ENCODE measurements at regions not wholly inside any gene's neighbourhood (a gene's known extent, or its start where the extent isn't known, plus 50 kb on each side); places are given as distances from the start of the nearest gene placed in this dataset.

DNA sequence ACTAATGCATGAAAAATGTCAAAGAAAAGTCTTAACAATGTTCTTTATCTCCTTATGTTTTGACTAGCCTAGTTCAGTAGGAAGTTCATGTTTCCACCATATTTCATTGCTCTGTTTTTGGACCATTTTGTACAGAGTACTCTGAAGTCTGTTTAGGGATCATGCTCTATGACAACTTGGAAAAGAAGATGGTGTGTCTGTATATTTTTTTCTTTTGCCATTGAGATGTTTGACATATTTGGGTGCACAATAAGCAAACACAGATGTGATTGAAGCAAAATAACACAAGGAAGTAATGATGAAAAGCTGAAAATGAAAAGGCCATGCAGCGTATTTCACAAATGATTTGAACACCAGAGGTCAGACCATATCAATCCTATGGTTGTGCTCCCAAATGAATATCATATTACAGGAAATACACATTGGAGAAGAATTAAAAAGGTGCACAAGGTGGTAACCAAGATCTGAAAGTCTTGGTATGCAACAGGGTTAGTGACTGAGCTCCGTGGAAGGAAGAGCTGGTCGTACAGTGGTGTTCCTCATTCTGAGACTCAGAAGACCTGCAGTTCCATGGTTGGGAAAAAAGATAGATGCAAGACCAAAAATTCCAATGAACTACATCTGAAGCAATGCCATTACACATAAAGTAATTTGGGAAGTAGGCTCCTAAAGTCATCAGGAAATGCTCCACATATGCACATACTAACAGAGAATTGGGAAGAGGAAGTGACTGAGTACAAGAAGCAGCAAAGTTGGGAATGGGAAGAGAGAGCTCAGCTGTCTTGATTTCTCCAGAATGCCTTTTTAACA, 463.5 kb downstream of the LMO4 start:
- H3K4me1 Mint-ChIP-seq: no peaks in the 10 kb centered on the region
- H3K9me3 Mint-ChIP-seq: peaks cover 0 to 9% (median 0%) of the 10 kb centered on the region in 7 donors
- Histone ChIP-seq H3K4me1 (ENCODE audit: control insufficient read depth, insufficient read depth, low read length, poor library complexity, severe bottlenecking) (no peaks in the 10 kb centered on the region), H3K27ac (ENCODE audit: insufficient read depth, low read length, poor library complexity, severe bottlenecking) (no peak overlapping the region), H3K9me3 (ENCODE audit: control insufficient read depth in 2 of 2, low read length in 2 of 2) (no peaks in the 10 kb centered on the region), H3K36me3 (ENCODE audit: control insufficient read depth, insufficient read depth, low read length) (no peaks in the 10 kb centered on the region), H3K4me3 (ENCODE audit: low read depth, low read length) (no peak overlapping the region), H3K27me3 (ENCODE audit: control insufficient read depth, insufficient read depth, low read length) (no peaks in the 10 kb centered on the region)
- no peak for DNase-seq
- ATAC-seq (ENCODE audit: low read depth in 2 of 2): no peak
- H3K4me3 Mint-ChIP-seq: no peak overlapping the region
- no peak overlapping the region for H3K27ac Mint-ChIP-seq
- H3K27me3 Mint-ChIP-seq: no peaks in the 10 kb centered on the region
- no peaks in the 10 kb centered on the region for H3K36me3 Mint-ChIP-seq

DNA sequence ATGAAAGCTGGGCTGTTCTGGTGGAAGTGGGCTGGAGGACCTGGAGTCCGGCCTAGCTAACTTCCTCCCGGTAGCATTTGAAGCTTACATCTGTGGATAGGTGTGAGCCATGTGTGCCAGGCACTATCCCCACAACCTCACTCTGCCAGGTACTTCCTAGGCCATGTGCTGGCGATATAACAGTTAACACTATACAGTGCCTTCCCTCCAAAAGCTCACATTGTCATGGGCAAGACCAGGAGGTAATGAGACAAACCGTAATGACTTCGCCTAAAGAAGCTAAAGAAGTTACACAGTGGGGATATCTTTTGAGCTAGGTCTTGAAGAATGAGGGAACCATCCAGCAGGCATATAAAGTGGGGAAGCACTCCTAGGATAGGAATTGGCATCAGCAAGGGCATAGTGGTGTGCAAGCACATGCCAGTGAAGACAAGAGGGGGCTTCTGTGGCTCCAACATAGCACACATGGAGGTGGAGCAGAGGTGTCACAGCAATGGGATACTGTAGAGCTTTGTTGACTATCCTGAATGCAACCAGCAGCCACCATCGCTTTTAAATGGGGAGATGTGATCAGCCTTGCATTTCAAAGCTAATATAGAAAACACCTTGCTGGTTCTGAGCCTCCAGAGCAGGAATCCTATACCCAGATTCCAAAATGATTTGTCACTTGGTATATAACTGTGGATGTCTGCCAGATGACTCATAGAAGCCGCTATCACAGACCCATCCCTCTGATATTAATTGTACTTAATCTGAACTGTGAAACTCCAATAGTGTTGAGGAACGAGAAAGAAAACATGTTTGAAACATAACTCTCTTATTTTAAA, 466.3 kb downstream of the LMO4 start:
- Mint-ChIP-seq H3K9me3 (peaks cover 0 to 4% (median 0%) of the 10 kb centered on the region in 7 donors), H3K27ac (no peak overlapping the region), H3K4me3 (no peak overlapping the region), H3K4me1 (no peaks in the 10 kb centered on the region), H3K36me3 (no peaks in the 10 kb centered on the region), H3K27me3 (no peaks in the 10 kb centered on the region)
- DNase-seq: no peak
- Histone ChIP-seq H3K27me3 (ENCODE audit: control insufficient read depth, insufficient read depth, low read length) (no peaks in the 10 kb centered on the region), H3K9me3 (ENCODE audit: control insufficient read depth in 2 of 2, low read length in 2 of 2) (no peaks in the 10 kb centered on the region), H3K4me3 (ENCODE audit: low read depth, low read length) (no peak overlapping the region), H3K4me1 (ENCODE audit: control insufficient read depth, insufficient read depth, low read length, poor library complexity, severe bottlenecking) (no peaks in the 10 kb centered on the region), H3K36me3 (ENCODE audit: control insufficient read depth, insufficient read depth, low read length) (no peaks in the 10 kb centered on the region), H3K27ac (ENCODE audit: insufficient read depth, low read length, poor library complexity, severe bottlenecking) (no peak overlapping the region)
- ATAC-seq (ENCODE audit: low read depth in 2 of 2): no peak

DNA sequence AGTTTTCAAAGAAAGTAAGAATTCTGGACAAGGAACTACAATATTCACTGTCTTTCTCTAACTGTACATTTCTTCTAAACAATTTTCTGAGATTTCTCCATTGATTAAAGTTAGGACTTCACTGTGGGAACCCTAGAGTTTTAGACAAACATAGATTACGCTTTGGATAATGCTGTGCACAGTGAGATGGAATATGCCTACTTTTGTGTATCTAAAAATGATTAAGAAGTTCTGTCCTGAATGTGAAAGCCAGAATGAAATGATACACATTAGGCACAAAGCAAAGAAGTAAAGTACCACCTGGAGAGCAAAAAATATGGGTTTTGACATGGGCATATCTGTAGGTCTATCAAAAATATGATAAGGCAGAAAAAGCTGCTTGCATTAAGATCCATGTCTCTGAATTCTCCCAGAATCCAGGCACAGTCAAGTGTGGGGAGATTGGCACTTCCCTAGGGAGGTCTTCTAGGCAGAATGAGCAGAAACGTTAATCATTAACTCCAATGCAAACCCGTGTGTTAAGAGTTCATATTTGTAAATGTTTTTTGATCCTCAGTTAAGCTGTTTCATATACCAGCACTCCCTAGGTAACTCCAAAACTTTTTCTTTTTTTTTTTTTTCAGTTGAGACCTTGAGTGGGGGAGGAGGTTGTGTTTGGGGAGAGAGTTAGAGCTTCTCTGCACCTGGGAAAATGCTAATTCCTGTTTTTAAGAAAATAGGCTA, 467.1 kb downstream of the LMO4 start:
- no peaks in the 10 kb centered on the region for H3K36me3 Mint-ChIP-seq

GRCh38 chr1:87796471-87796901, 467.8 kb downstream of the LMO4 start:
- H3K4me1 ChIP-seq (ENCODE audit: control insufficient read depth, insufficient read depth, low read length, poor library complexity, severe bottlenecking): no peaks in the 10 kb centered on the region
- Mint-ChIP-seq H3K27ac (no peak overlapping the region), H3K27me3 (no peaks in the 10 kb centered on the region), H3K4me1 (no peaks in the 10 kb centered on the region), H3K4me3 (no peak overlapping the region), H3K9me3 (peaks cover 0 to 4% (median 0%) of the 10 kb centered on the region in 7 donors), H3K36me3 (no peaks in the 10 kb centered on the region)
- no peaks in the 10 kb centered on the region for H3K9me3 ChIP-seq (ENCODE audit: control insufficient read depth in 2 of 2, low read length in 2 of 2)
- DNase-seq: no peak
- H3K27me3 ChIP-seq (ENCODE audit: control insufficient read depth, insufficient read depth, low read length): no peaks in the 10 kb centered on the region
- no peaks in the 10 kb centered on the region for H3K36me3 ChIP-seq (ENCODE audit: control insufficient read depth, insufficient read depth, low read length)
- no peak overlapping the region for H3K27ac ChIP-seq (ENCODE audit: insufficient read depth, low read length, poor library complexity, severe bottlenecking)
- no peak overlapping the region for H3K4me3 ChIP-seq (ENCODE audit: low read depth, low read length)
- no peak for ATAC-seq (ENCODE audit: low read depth in 2 of 2)

More for the DNA sequence above, 467.1 kb downstream of the LMO4 start:
- Histone ChIP-seq H3K4me3 (ENCODE audit: low read depth, low read length) (no peak overlapping the region), H3K27ac (ENCODE audit: insufficient read depth, low read length, poor library complexity, severe bottlenecking) (no peak overlapping the region), H3K36me3 (ENCODE audit: control insufficient read depth, insufficient read depth, low read length) (no peaks in the 10 kb centered on the region), H3K4me1 (ENCODE audit: control insufficient read depth, insufficient read depth, low read length, poor library complexity, severe bottlenecking) (no peaks in the 10 kb centered on the region), H3K27me3 (ENCODE audit: control insufficient read depth, insufficient read depth, low read length) (no peaks in the 10 kb centered on the region), H3K9me3 (ENCODE audit: control insufficient read depth in 2 of 2, low read length in 2 of 2) (no peaks in the 10 kb centered on the region)
- Mint-ChIP-seq H3K4me3 (no peak overlapping the region), H3K27ac (no peak overlapping the region), H3K27me3 (no peaks in the 10 kb centered on the region), H3K4me1 (no peaks in the 10 kb centered on the region), H3K9me3 (peaks cover 0 to 4% (median 0%) of the 10 kb centered on the region in 7 donors)
- DNase-seq: no peak
- no peak for ATAC-seq (ENCODE audit: low read depth in 2 of 2)

GRCh38 chr1:87799451-87799850, 470.8 kb downstream of the LMO4 start:
- DNase-seq (no peak), ATAC-seq (ENCODE audit: low read depth in 2 of 2) (no peak)
- Histone ChIP-seq H3K36me3 (ENCODE audit: control insufficient read depth, insufficient read depth, low read length) (no peaks in the 10 kb centered on the region), H3K4me1 (ENCODE audit: control insufficient read depth, insufficient read depth, low read length, poor library complexity, severe bottlenecking) (no peaks in the 10 kb centered on the region), H3K9me3 (ENCODE audit: control insufficient read depth in 2 of 2, low read length in 2 of 2) (no peaks in the 10 kb centered on the region), H3K27ac (ENCODE audit: insufficient read depth, low read length, poor library complexity, severe bottlenecking) (no peak overlapping the region), H3K4me3 (ENCODE audit: low read depth, low read length) (no peak overlapping the region), H3K27me3 (ENCODE audit: control insufficient read depth, insufficient read depth, low read length) (no peaks in the 10 kb centered on the region)
- peaks cover 0 to 4% (median 0%) of the 10 kb centered on the region in 7 donors for H3K9me3 Mint-ChIP-seq
- no peaks in the 10 kb centered on the region for H3K4me1 Mint-ChIP-seq
- no peaks in the 10 kb centered on the region for H3K36me3 Mint-ChIP-seq
- H3K27me3 Mint-ChIP-seq: no peaks in the 10 kb centered on the region
- H3K27ac Mint-ChIP-seq: no peak overlapping the region
- no peak overlapping the region for H3K4me3 Mint-ChIP-seq

- DNase-seq: no peak
- no peaks in the 10 kb centered on the region for H3K9me3 ChIP-seq (ENCODE audit: control insufficient read depth in 2 of 2, low read length in 2 of 2)
- no peak overlapping the region for H3K27ac ChIP-seq (ENCODE audit: insufficient read depth, low read length, poor library complexity, severe bottlenecking)
- H3K4me1 ChIP-seq (ENCODE audit: control insufficient read depth, insufficient read depth, low read length, poor library complexity, severe bottlenecking): no peaks in the 10 kb centered on the region
- H3K36me3 Mint-ChIP-seq: no peaks in the 10 kb centered on the region
- no peak for ATAC-seq (ENCODE audit: low read depth in 2 of 2)
- H3K27ac Mint-ChIP-seq: no peak overlapping the region
- H3K27me3 ChIP-seq (ENCODE audit: control insufficient read depth, insufficient read depth, low read length): no peaks in the 10 kb centered on the region
- peaks cover 0 to 4% (median 0%) of the 10 kb centered on the region in 7 donors for H3K9me3 Mint-ChIP-seq
- no peak overlapping the region for H3K4me3 Mint-ChIP-seq
- no peak overlapping the region for H3K4me3 ChIP-seq (ENCODE audit: low read depth, low read length)
- H3K4me1 Mint-ChIP-seq: no peaks in the 10 kb centered on the region
- no peaks in the 10 kb centered on the region for H3K36me3 ChIP-seq (ENCODE audit: control insufficient read depth, insufficient read depth, low read length)
- no peaks in the 10 kb centered on the region for H3K27me3 Mint-ChIP-seq
These were observed 471.3 kb downstream of the LMO4 start for GRCh38 chr1:87800006-87800405.

GRCh38 chr1:87803375-87803774, 474.7 kb downstream of the LMO4 start:
- H3K27me3 ChIP-seq (ENCODE audit: control insufficient read depth, insufficient read depth, low read length): no peaks in the 10 kb centered on the region
- Mint-ChIP-seq H3K27ac (no peak overlapping the region), H3K4me3 (no peak overlapping the region), H3K36me3 (no peaks in the 10 kb centered on the region), H3K27me3 (no peaks in the 10 kb centered on the region), H3K9me3 (peaks cover 0 to 4% (median 0%) of the 10 kb centered on the region in 7 donors), H3K4me1 (no peaks in the 10 kb centered on the region)
- H3K4me1 ChIP-seq (ENCODE audit: control insufficient read depth, insufficient read depth, low read length, poor library complexity, severe bottlenecking): no peaks in the 10 kb centered on the region
- ATAC-seq (ENCODE audit: low read depth in 2 of 2) (no peak), DNase-seq (no peak)
- no peak overlapping the region for H3K27ac ChIP-seq (ENCODE audit: insufficient read depth, low read length, poor library complexity, severe bottlenecking)
- H3K36me3 ChIP-seq (ENCODE audit: control insufficient read depth, insufficient read depth, low read length): no peaks in the 10 kb centered on the region
- H3K4me3 ChIP-seq (ENCODE audit: low read depth, low read length): no peak overlapping the region
- H3K9me3 ChIP-seq (ENCODE audit: control insufficient read depth in 2 of 2, low read length in 2 of 2): no peaks in the 10 kb centered on the region

All from CD4-positive, CD25-positive, alpha-beta regulatory T cell (primary cell).